Suppressor macrophage treated with lipopolysaccharide for 1 hour (primary cell): ENCODE measurements at regions not wholly inside any gene's neighbourhood (a gene's known extent, or its start where the extent isn't known, plus 50 kb on each side); places are given as distances from the start of the nearest gene placed in this dataset.
A peak's percentile ranks its signal among the peaks of the same experiment; 100 is the strongest.

Source experiments
- DNase-seq, 3 donors: peaks; one replicate each; pipeline ENCODE4 v3.0.0-alpha.2; 2020 to 2022

GRCh38 chr1:170460414-170461155, 71.4 kb upstream of the GORAB start:
- DNase-seq = no peak

- no peak for DNase-seq
These were observed 70.6 kb upstream of the GORAB start for GRCh38 chr1:170461291-170461747.

GRCh38 chr1:170461762-170462384, 70.1 kb upstream of the GORAB start:
- DNase-seq = peak in 1 of 3 donors; percentile 4

DNA sequence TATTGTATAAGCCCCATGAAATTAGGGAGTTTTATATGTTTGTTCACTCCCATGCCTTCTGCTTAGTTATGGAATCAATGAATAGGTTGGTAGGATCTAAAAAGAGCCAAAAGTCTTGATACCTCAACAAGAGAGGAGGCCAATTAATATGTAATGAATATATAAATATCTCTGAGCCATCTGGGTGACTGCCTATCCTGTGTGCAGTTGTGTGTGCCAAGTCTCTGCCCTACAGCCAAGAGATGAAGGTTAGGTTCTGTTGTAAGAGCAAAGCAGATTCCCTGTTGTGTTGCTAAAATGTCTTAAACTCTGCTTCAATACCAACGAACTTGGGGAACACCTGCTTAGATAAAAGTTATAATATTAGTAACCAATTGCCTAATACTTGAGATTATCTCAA, 61.8 kb upstream of the GORAB start:
- no peak for DNase-seq

GRCh38 chr1:170471398-170472053, 60.4 kb upstream of the GORAB start:
- DNase-seq = no peak

GRCh38 chr1:170481000-170481399, 51.0 kb upstream of the GORAB start:
- no peak for DNase-seq
